Left lung (tissue), 4 donors: ENCODE measurements at regions not wholly inside any gene's neighbourhood (a gene's known extent, or its start where the extent isn't known, plus 50 kb on each side); places are given as distances from the start of the nearest gene placed in this dataset.

ENCODE experiments used
- ATAC-seq: fragments of 200-7000 bp; cut with Tn5 transposase; one replicate; pipeline ENCODE4 v1.9.1; 2020; ENCODE audit warnings: moderate library complexity
- DNase-seq, 4 donors: peaks; one replicate each; pipeline ENCODE4 v3.0.0-alpha.2; 2013 to 2020
- H3K27ac ChIP-seq, 2 donors: fragments of 200-600 bp; sonication (generic) in 1 of 2; one replicate each; pipeline versions ENCODE4 v1.5.0 to v1.8.0; 2020 to 2021
- H3K27me3 ChIP-seq, 2 donors: fragments of 200-600 bp; sonication (generic) in 1 of 2; one replicate each; pipeline versions ENCODE4 v1.5.0 to v1.8.0; 2020 to 2021
- H3K36me3 ChIP-seq, 2 donors: fragments of 200-600 bp; sonication (generic) in 1 of 2; one replicate each; pipeline versions ENCODE4 v1.5.0 to v1.8.0; 2020 to 2021
- H3K4me1 ChIP-seq, 2 donors: fragments of 200-600 bp; one replicate each; pipeline ENCODE4 v1.8.0; 2021
- H3K4me3 ChIP-seq, 2 donors: fragments of 200-600 bp; sonication (generic) in 1 of 2; one replicate each; pipeline versions ENCODE4 v1.5.0 to v1.8.0; 2020 to 2021; ENCODE audit warnings: mild to moderate bottlenecking in 1 of 2
- H3K9me3 ChIP-seq, 2 donors: fragments of 200-600 bp; sonication (generic) in 1 of 2; one replicate each; pipeline versions ENCODE4 v1.5.0 to v1.8.0; 2020 to 2021
- CTCF ChIP-seq, 2 donors: fragments of 200-600 bp; sonication (generic) in 1 of 2; IDR thresholded peaks; one replicate each; pipeline versions ENCODE4 v1.5.0 to v1.8.0; 2021; ENCODE audit warnings: antibody characterized with exemption in 2 of 2
- intact Hi-C, 2 donors: fragments of 100-400 bp; cut with DNase I; formaldehyde crosslinking; loops; one replicate each; pipeline versions ENCODE4 v1.11.2 to v1.14.2; 2022
- donor health status: DM: no; HTN: yes; CAD: no.
- donor health status: DM: no; HTN: no; CAD: no.

- H3K27ac ChIP-seq = no peak overlapping the region
- TF ChIP-seq CTCF (IDR thresholded peaks at IDR 0.05) = no peak
- no peak for ATAC-seq
- DNase-seq = no peak
- no peak overlapping the region for H3K4me3 ChIP-seq
- no peaks in the 10 kb centered on the region for H3K4me1 ChIP-seq
- H3K27me3 ChIP-seq = no peaks in the 10 kb centered on the region
- H3K36me3 ChIP-seq = no peaks in the 10 kb centered on the region
- no peaks in the 10 kb centered on the region for H3K9me3 ChIP-seq
- intact Hi-C loops = no loop called here
These were observed 134.5 kb upstream of the FSTL4 start for GRCh38 chr5:133746834-133747233.

- intact Hi-C loops = no loop called here
- H3K9me3 ChIP-seq = no peaks in the 10 kb centered on the region
- no peaks in the 10 kb centered on the region for H3K27me3 ChIP-seq
- ATAC-seq (no peak), DNase-seq (no peak)
- H3K4me3 ChIP-seq = no peak overlapping the region
- TF ChIP-seq CTCF (IDR thresholded peaks at IDR 0.05) = no peak
- no peaks in the 10 kb centered on the region for H3K36me3 ChIP-seq
- no peaks in the 10 kb centered on the region for H3K4me1 ChIP-seq
- H3K27ac ChIP-seq = no peak overlapping the region
These were observed 132.6 kb upstream of the FSTL4 start for GRCh38 chr5:133744960-133745308.

- Histone ChIP-seq H3K27ac (no peak overlapping the region), H3K36me3 (no peaks in the 10 kb centered on the region)
- TF ChIP-seq CTCF (IDR thresholded peaks at IDR 0.05) = no peak
These were observed 132.0 kb upstream of the FSTL4 start for GRCh38 chr5:133744051-133744959.

GRCh38 chr5:133742431-133742988, 130.2 kb upstream of the FSTL4 start:
- H3K4me1 ChIP-seq = no peaks in the 10 kb centered on the region
- H3K4me3 ChIP-seq = no peak overlapping the region
- no peaks in the 10 kb centered on the region for H3K27me3 ChIP-seq
- TF ChIP-seq CTCF (IDR thresholded peaks at IDR 0.05) = no peak
- no peaks in the 10 kb centered on the region for H3K9me3 ChIP-seq
- no peaks in the 10 kb centered on the region for H3K36me3 ChIP-seq
- DNase-seq (no peak), ATAC-seq (no peak)
- intact Hi-C loops = no loop called here
- no peak overlapping the region for H3K27ac ChIP-seq

More at GRCh38 chr5:133744051-133744959, 132.0 kb upstream of the FSTL4 start:
- no peak for DNase-seq
- H3K4me3 ChIP-seq = no peak overlapping the region
- no peak for ATAC-seq
- H3K9me3 ChIP-seq = no peaks in the 10 kb centered on the region
- H3K27me3 ChIP-seq = no peaks in the 10 kb centered on the region
- no peaks in the 10 kb centered on the region for H3K4me1 ChIP-seq
- intact Hi-C loops = no loop called here

- intact Hi-C loops = no loop called here
- Histone ChIP-seq H3K27ac (no peak overlapping the region), H3K4me1 (no peaks in the 10 kb centered on the region), H3K9me3 (no peaks in the 10 kb centered on the region), H3K36me3 (no peaks in the 10 kb centered on the region), H3K27me3 (no peaks in the 10 kb centered on the region), H3K4me3 (no peak overlapping the region)
- TF ChIP-seq CTCF (IDR thresholded peaks at IDR 0.05) = no peak
- ATAC-seq = no peak
- DNase-seq = no peak
These were observed 129.5 kb upstream of the FSTL4 start for GRCh38 chr5:133741818-133742355.
